Upper lobe of left lung (tissue), 4 donors: ENCODE measurements at regions not wholly inside any gene's neighbourhood (a gene's known extent, or its start where the extent isn't known, plus 50 kb on each side); places are given as distances from the start of the nearest gene placed in this dataset.

ENCODE experiments used
- CTCF ChIP-seq, 6 experiments: fragments of 450-650 bp in 4 of 6; fragments of 200-600 bp in 2 of 6; sonication (generic) in 2 of 6; IDR thresholded peaks; one replicate each; pipeline ENCODE4 v1.5.1; 2016 to 2019; ENCODE audit warnings: antibody characterized with exemption in 6 of 6
- EP300 ChIP-seq, 4 donors: sonication (generic); formaldehyde crosslinking; IDR thresholded peaks; one replicate each; pipeline ENCODE4 v1.5.1; 2017; ENCODE audit warnings: antibody characterized with exemption in 4 of 4, control low read depth in 2 of 4
- POLR2A ChIP-seq, 4 donors: fragments of 450-650 bp; IDR thresholded peaks; one replicate each; pipeline ENCODE4 v1.5.1; 2016 to 2017; ENCODE audit warnings: antibody characterized with exemption in 4 of 4, mild to moderate bottlenecking in 2 of 4
- POLR2AphosphoS5 ChIP-seq, 2 donors: sonication (generic); formaldehyde crosslinking; IDR thresholded peaks; one replicate each; pipeline ENCODE4 v1.5.1; 2017; ENCODE audit warnings: antibody characterized with exemption in 2 of 2

- no peak for TF ChIP-seq CTCF (IDR thresholded peaks at IDR 0.05)
- TF ChIP-seq POLR2AphosphoS5 (IDR thresholded peaks at IDR 0.05): no peak
- TF ChIP-seq POLR2A (IDR thresholded peaks at IDR 0.05): no peak
- TF ChIP-seq EP300 (IDR thresholded peaks at IDR 0.05): no peak
Observed at GRCh38 chr11:37364246-37364839, 766.3 kb upstream of the RAG2 start.
